ENCODE measurements at regions not wholly inside any gene's neighbourhood (a gene's known extent, or its start where the extent isn't known, plus 50 kb on each side); places are given as distances from the start of the nearest gene placed in this dataset.

DNA sequence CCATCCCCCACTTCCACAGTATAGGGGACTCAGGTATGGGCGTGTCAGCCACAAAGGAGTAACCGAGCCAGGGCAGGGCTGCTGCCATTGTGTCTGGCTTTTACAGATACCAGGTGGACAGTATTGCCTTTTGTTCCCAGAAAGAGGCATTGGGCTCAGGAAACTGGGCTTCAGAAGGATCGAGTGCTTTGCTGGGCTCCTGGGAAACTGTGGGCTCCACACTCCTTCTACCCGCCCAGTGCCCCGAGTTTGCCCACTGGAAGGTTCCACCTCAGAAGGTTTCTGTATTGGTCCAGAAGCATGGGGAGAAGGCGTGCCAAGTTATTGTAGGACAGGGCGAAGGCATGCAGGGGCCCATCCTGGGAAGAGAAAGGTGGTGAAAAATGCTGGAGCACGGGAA is 894.4 kb downstream of the TBC1D22A start:
- no peak for DNase-seq (ENCODE audit: low spot score in 2 of 2)
- Histone ChIP-seq H3K27ac (no peak overlapping the region), H3K9me3 (no peaks in the 10 kb centered on the region), H3K27me3 (no peaks in the 10 kb centered on the region), H3K4me1 (no peaks in the 10 kb centered on the region), H3K36me3 (no peaks in the 10 kb centered on the region), H3K4me3 (no peak overlapping the region)
- TF ChIP-seq CTCF (IDR thresholded peaks at IDR 0.05) (no peak), EP300 (IDR thresholded peaks at IDR 0.05) (no peak), POLR2A (IDR thresholded peaks at IDR 0.05) (no peak)
- 82% methylated on average over 8 of the region's 8 CpGs for WGBS, 2 donors

DNA sequence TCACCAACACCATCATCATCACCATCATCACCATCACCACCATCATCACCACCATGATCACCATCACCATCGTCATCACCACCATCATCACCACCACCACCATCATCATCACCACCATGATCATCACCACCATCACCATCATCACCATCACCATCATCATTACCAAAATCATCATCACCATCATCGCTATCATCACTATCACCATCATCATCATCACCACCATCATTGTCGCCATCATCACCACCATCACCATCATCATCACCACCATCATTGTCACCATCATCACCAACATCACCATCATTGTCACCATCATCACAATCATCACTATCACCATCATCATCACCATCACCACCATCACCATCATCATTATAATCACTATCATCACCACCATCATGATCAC is 893.5 kb downstream of the TBC1D22A start:
- H3K27me3 ChIP-seq = no peaks in the 10 kb centered on the region
- TF ChIP-seq CTCF (IDR thresholded peaks at IDR 0.05) (no peak), POLR2A (IDR thresholded peaks at IDR 0.05) (no peak), EP300 (IDR thresholded peaks at IDR 0.05) (no peak)
- WGBS, 2 donors = 61 to 67% methylated on average over 3 of the region's 3 CpGs
- no peak overlapping the region for H3K27ac ChIP-seq
- no peak overlapping the region for H3K4me3 ChIP-seq
- no peaks in the 10 kb centered on the region for H3K9me3 ChIP-seq
- H3K4me1 ChIP-seq = no peaks in the 10 kb centered on the region
- H3K36me3 ChIP-seq = no peaks in the 10 kb centered on the region
- DNase-seq (ENCODE audit: low spot score in 2 of 2) = no peak

DNA sequence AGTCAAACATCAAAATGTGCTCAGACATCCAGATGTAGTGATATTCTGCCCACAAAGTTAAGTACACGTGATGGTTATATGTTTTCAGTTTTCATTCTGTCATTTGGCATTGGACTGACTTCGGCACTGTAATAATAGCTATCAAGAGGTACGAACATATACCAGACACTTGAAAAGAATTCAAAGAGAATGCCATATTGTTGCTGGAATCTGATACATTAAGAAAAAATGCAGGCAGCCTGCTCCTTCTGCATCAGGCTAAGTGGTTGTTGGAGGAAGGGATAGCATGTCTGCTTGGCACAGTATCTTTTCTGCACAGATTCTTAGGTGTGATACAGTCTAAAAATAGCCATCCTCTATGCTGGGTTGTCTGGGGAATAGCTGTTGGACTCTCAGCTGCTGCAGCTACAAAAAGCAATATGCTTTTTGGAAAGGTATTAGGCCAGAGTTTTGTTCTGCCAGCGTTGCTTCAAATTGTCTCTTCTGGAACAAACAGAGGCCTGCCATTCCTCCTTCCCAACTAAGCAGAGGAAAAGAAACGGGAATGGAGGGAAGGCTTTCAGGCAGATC is 892.6 kb downstream of the TBC1D22A start:
- no peak for DNase-seq (ENCODE audit: low spot score in 2 of 2)
- TF ChIP-seq CTCF (IDR thresholded peaks at IDR 0.05) (no peak), POLR2A (IDR thresholded peaks at IDR 0.05) (no peak), EP300 (IDR thresholded peaks at IDR 0.05) (no peak)
- no peak overlapping the region for H3K4me3 ChIP-seq
- no peaks in the 10 kb centered on the region for H3K9me3 ChIP-seq
- H3K27ac ChIP-seq = no peak overlapping the region
- no peaks in the 10 kb centered on the region for H3K36me3 ChIP-seq
- WGBS, 2 donors = 73 to 75% methylated on average over 5 of the region's 5 CpGs
- H3K27me3 ChIP-seq = no peaks in the 10 kb centered on the region
- no peaks in the 10 kb centered on the region for H3K4me1 ChIP-seq

DNA sequence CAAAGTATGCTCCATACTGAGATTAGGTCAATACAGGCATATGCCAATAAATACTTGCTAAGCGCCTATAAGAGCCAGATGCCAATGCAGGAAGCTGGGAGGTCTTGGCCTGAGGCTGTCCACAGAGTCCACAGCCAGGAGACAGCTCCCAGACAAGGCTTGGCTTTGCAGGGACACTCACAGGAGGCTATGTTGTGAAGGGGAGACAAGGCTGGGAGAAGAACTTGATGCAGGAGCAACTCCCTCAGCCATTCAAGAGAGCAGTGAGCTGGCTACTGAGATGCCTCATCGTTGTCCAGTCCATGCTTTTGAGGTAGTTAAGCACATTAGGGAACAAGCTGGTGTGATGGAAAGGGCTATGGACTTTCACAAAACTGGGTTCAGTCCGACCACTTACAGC is 891.5 kb downstream of the TBC1D22A start:
- Histone ChIP-seq H3K36me3 (no peaks in the 10 kb centered on the region), H3K27ac (no peak overlapping the region), H3K4me1 (no peaks in the 10 kb centered on the region), H3K27me3 (no peaks in the 10 kb centered on the region), H3K9me3 (no peaks in the 10 kb centered on the region), H3K4me3 (no peak overlapping the region)
- TF ChIP-seq POLR2A (IDR thresholded peaks at IDR 0.05) (no peak), EP300 (IDR thresholded peaks at IDR 0.05) (no peak), CTCF (IDR thresholded peaks at IDR 0.05) (no peak)
- DNase-seq (ENCODE audit: low spot score in 2 of 2) = no peak
- WGBS, 2 donors = 79 to 90% methylated on average over 3 of the region's 3 CpGs

- DNase-seq (ENCODE audit: low spot score in 2 of 2) = no peak
- 69 to 75% methylated on average over 6 of the region's 6 CpGs for WGBS, 2 donors
Measured at GRCh38 chr22:47651216-47651987, 889.0 kb downstream of the TBC1D22A start.

More at GRCh38 chr22:47651216-47651987, 889.0 kb downstream of the TBC1D22A start:
- Histone ChIP-seq H3K9me3 (no peaks in the 10 kb centered on the region), H3K4me3 (no peak overlapping the region), H3K4me1 (no peaks in the 10 kb centered on the region), H3K27me3 (no peaks in the 10 kb centered on the region), H3K36me3 (no peaks in the 10 kb centered on the region), H3K27ac (no peak overlapping the region)
- TF ChIP-seq CTCF (IDR thresholded peaks at IDR 0.05) (no peak), EP300 (IDR thresholded peaks at IDR 0.05) (no peak), POLR2A (IDR thresholded peaks at IDR 0.05) (no peak)

Data from tibial nerve (tissue), 4 donors.